ENCODE measurements at regions not wholly inside any gene's neighbourhood (a gene's known extent, or its start where the extent isn't known, plus 50 kb on each side); places are given as distances from the start of the nearest gene placed in this dataset.

GRCh38 chr2:234218266-234219045 lies 168.0 kb downstream of the SPP2 start:
- H3K27me3 ChIP-seq = no peaks in the 10 kb centered on the region
- intact Hi-C loops (cut with DNase I) = no loop called here
- no peak overlapping the region for H3K27ac ChIP-seq
- no peak for DNase-seq
- no peak for TF ChIP-seq POLR2A (IDR thresholded peaks at IDR 0.05)
- TF ChIP-seq CTCF (IDR thresholded peaks at IDR 0.05) = no peak
- no peaks in the 10 kb centered on the region for H3K36me3 ChIP-seq
- H3K4me1 ChIP-seq = no peaks in the 10 kb centered on the region
- no peaks in the 10 kb centered on the region for H3K9me3 ChIP-seq
- H3K4me3 ChIP-seq (replicated peaks in 1 of 3) = no peak overlapping the region
- WGBS, 2 donors = 39 to 46% methylated on average over 11 of the region's 11 CpGs

- intact Hi-C loops (cut with DNase I) = no loop called here
- Histone ChIP-seq H3K9me3 (no peaks in the 10 kb centered on the region), H3K27ac (no peak overlapping the region), H3K4me3 (replicated peaks in 1 of 3) (no peak overlapping the region), H3K36me3 (no peaks in the 10 kb centered on the region), H3K27me3 (no peaks in the 10 kb centered on the region), H3K4me1 (no peaks in the 10 kb centered on the region)
- TF ChIP-seq POLR2A (IDR thresholded peaks at IDR 0.05) = no peak
- TF ChIP-seq CTCF (IDR thresholded peaks at IDR 0.05) = no peak
- WGBS, 2 donors = 83 to 86% methylated on average over 8 of the region's 8 CpGs
- DNase-seq = no peak
Measured at GRCh38 chr2:234212534-234212933, 162.0 kb downstream of the SPP2 start.

GRCh38 chr2:234211797-234212196 lies 161.3 kb downstream of the SPP2 start:
- Histone ChIP-seq H3K9me3 (no peaks in the 10 kb centered on the region), H3K27ac (no peak overlapping the region)
- intact Hi-C loops (cut with DNase I) = no loop called here

GRCh38 chr2:234206738-234207137 lies 156.2 kb downstream of the SPP2 start:
- no peak overlapping the region for H3K27ac ChIP-seq
- H3K4me3 ChIP-seq (replicated peaks in 1 of 3) = no peak overlapping the region
- TF ChIP-seq CTCF (IDR thresholded peaks at IDR 0.05) (no peak), POLR2A (IDR thresholded peaks at IDR 0.05) (no peak)
- DNase-seq = no peak
- H3K36me3 ChIP-seq = no peaks in the 10 kb centered on the region
- no peaks in the 10 kb centered on the region for H3K9me3 ChIP-seq
- no peaks in the 10 kb centered on the region for H3K27me3 ChIP-seq
- 92% methylated on average over 2 of the region's 2 CpGs for whole genome bisulfite sequencing, 2 donors
- intact Hi-C loops (cut with DNase I) = no loop called here
- H3K4me1 ChIP-seq = no peaks in the 10 kb centered on the region

More at GRCh38 chr2:234211797-234212196, 161.3 kb downstream of the SPP2 start:
- no peak for DNase-seq
- Histone ChIP-seq H3K4me1 (no peaks in the 10 kb centered on the region), H3K4me3 (replicated peaks in 1 of 3) (no peak overlapping the region), H3K27me3 (no peaks in the 10 kb centered on the region), H3K36me3 (no peaks in the 10 kb centered on the region)
- 40 to 45% methylated on average over 4 of the region's 4 CpGs for WGBS, 2 donors
- TF ChIP-seq CTCF (IDR thresholded peaks at IDR 0.05) = no peak
- no peak for TF ChIP-seq POLR2A (IDR thresholded peaks at IDR 0.05)

- Histone ChIP-seq H3K9me3 (no peaks in the 10 kb centered on the region), H3K27ac (no peak overlapping the region), H3K4me1 (no peaks in the 10 kb centered on the region), H3K27me3 (no peaks in the 10 kb centered on the region), H3K36me3 (no peaks in the 10 kb centered on the region), H3K4me3 (replicated peaks in 1 of 3) (no peak overlapping the region)
- 88 to 92% methylated on average over 1 of the region's 1 CpG for WGBS, 2 donors
- TF ChIP-seq CTCF (IDR thresholded peaks at IDR 0.05) (no peak), POLR2A (IDR thresholded peaks at IDR 0.05) (no peak)
- intact Hi-C loops (cut with DNase I) = no loop called here
- no peak for DNase-seq
Measured at GRCh38 chr2:234204480-234204879, 154.0 kb downstream of the SPP2 start.

Data from thyroid gland (tissue), 4 donors.